Keratinocyte (primary cell): ENCODE measurements at regions not wholly inside any gene's neighbourhood (a gene's known extent, or its start where the extent isn't known, plus 50 kb on each side); places are given as distances from the start of the nearest gene placed in this dataset.

Experiments
- CTCF ChIP-seq, 3 experiments: IDR thresholded peaks in 1 of 3; conservative IDR thresholded peaks in 1 of 3; optimal IDR thresholded peaks in 1 of 3; 2 replicates in 2 of 3; 3 replicates in 1 of 3; pipeline versions ENCODE3 to v1.5.1; 2011; ENCODE audit warnings: low read length in 3 of 3, mild to moderate bottlenecking in 3 of 3, moderate library complexity in 2 of 3, control low read depth in 1 of 3, inconsistent platforms in 1 of 3; ENCODE audit not compliant: insufficient read depth in 2 of 3; ENCODE audit errors: extremely low read depth in 1 of 3
- EZH2 ChIP-seq: IDR thresholded peaks from one replicate; pipeline ENCODE4 v1.6.1; 2012; ENCODE audit warnings: inconsistent platforms, mild to moderate bottlenecking, low read length, moderate library complexity

- TF ChIP-seq CTCF (optimal IDR thresholded peaks at IDR 0.05 in 1 of 3, IDR thresholded peaks at IDR 0.05 in 1 of 3, conservative IDR thresholded peaks at IDR 0.05 in 1 of 3; ENCODE audit: extremely low read depth in 1 of 3, insufficient read depth in 2 of 3, low read length in 3 of 3) (no peak), EZH2 (no peak)
Measured at GRCh38 chr20:56835829-56836550, 206.9 kb downstream of the TFAP2C start.
